Mucosa of stomach (tissue), 1 donor: ENCODE measurements at regions not wholly inside any gene's neighbourhood (a gene's known extent, or its start where the extent isn't known, plus 50 kb on each side); places are given as distances from the start of the nearest gene placed in this dataset.

Experiments used
- H3K27me3 ChIP-seq: one replicate; pipeline ENCODE4 v1.7.0; 2013; ENCODE audit warnings: mild to moderate bottlenecking, low read length; ENCODE audit not compliant: control insufficient read depth, insufficient read depth
- H3K36me3 ChIP-seq: one replicate; pipeline ENCODE4 v1.7.0; 2013; ENCODE audit warnings: low read length; ENCODE audit not compliant: control insufficient read depth, insufficient read depth
- H3K4me1 ChIP-seq: one replicate; pipeline ENCODE4 v1.7.0; 2013; ENCODE audit warnings: mild to moderate bottlenecking, low read length; ENCODE audit not compliant: control insufficient read depth, insufficient read depth
- H3K4me3 ChIP-seq: one replicate; pipeline ENCODE4 v1.7.0; 2013; ENCODE audit warnings: low read length
- H3K9ac ChIP-seq: one replicate; pipeline ENCODE4 v1.7.0; 2013; ENCODE audit warnings: mild to moderate bottlenecking, low read length, moderate library complexity
- H3K9me3 ChIP-seq: one replicate; pipeline ENCODE4 v1.7.0; 2013; ENCODE audit warnings: mild to moderate bottlenecking, low read length, moderate library complexity; ENCODE audit not compliant: control insufficient read depth
- donor health status: Pancreatic carcinoma.

DNA sequence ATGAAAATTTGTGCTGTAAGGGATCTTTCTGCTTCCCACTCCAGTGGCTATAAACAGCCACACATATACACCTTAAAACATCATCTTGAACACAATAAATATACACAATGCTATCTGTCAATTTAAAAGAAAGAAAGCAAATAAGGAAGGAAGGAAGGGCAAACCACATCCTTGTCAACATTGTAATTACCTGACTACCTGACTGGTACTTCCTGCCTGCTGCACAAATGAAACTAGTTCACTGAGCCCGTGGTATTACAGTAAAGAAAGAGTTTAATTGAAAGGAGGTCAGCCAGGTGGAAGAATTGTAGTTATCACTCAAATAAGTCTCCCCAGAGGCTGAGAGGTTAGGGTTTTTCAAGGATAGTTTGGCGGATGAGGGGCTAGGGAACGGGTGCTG, 344.4 kb upstream of the ASIC2 start:
- H3K36me3 ChIP-seq, result no peaks in the 10 kb centered on the region
- H3K4me3 ChIP-seq, result no peak overlapping the region
- no peaks in the 10 kb centered on the region for H3K4me1 ChIP-seq
- no peak overlapping the region for H3K9ac ChIP-seq
- no peaks in the 10 kb centered on the region for H3K9me3 ChIP-seq
- H3K27me3 ChIP-seq, result no peaks in the 10 kb centered on the region

DNA sequence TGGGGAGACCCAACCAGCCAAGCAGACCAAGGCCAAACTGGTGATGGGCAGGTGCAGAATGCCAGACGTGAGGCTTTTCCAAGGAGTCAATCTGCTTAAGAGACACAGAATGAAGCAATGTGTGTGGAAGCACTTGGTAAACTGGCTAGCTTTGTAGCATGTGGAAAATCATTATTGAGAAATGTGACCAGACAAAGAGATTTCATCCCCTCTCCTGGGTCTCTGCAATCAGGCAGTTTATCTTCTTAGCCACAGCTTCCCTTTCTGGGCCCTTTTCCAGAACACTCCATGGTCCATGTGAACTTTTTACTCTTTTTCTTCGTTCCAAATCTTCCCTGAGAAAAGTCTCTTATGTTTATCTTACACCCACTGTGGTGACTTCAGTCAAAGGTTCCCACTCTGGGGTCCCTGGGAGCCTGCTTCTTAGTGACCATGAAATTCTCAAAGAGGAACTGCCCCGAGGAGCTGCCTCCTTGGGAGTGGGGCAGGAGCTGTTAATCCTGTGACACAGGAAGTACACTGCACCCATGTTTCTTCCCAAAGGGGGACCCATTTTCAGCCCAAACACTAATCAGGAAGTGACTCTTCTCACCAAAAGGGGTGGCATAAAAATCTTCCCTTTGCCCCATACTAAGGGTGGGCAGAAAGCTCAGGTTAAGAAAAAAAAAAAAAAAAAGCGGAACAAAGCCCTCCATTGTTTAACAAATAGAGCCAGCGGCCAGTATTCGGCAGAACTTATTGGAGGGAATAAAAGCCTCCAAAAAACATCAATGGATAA, 346.2 kb upstream of the ASIC2 start:
- H3K4me3 ChIP-seq, result no peak overlapping the region
- H3K36me3 ChIP-seq, result no peaks in the 10 kb centered on the region
- no peak overlapping the region for H3K9ac ChIP-seq
- no peaks in the 10 kb centered on the region for H3K27me3 ChIP-seq
- no peaks in the 10 kb centered on the region for H3K4me1 ChIP-seq
- H3K9me3 ChIP-seq, result no peaks in the 10 kb centered on the region

DNA sequence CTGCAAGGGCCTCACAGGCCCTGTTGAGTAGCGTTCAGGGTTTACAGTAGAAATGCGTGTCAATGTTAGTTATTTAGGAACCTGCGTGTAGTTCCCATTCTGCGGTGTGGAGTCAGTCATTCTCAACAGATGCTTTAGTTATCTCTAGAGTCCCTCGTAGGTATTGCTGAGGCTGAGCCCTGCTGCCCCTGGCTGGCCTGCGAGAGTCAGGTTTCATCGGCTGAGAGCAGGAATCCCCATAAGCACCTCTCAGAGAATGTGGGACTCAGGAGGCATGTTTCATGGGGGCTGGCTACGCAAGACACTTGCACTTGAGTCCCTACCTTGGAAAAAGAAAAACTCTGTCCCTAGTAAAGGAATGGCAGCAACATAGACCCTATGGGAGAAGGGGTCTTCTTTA, 347.5 kb upstream of the ASIC2 start:
- no peaks in the 10 kb centered on the region for H3K4me1 ChIP-seq
- no peaks in the 10 kb centered on the region for H3K36me3 ChIP-seq
- no peaks in the 10 kb centered on the region for H3K9me3 ChIP-seq
- no peaks in the 10 kb centered on the region for H3K27me3 ChIP-seq
- H3K9ac ChIP-seq, result no peak overlapping the region
- no peak overlapping the region for H3K4me3 ChIP-seq

DNA sequence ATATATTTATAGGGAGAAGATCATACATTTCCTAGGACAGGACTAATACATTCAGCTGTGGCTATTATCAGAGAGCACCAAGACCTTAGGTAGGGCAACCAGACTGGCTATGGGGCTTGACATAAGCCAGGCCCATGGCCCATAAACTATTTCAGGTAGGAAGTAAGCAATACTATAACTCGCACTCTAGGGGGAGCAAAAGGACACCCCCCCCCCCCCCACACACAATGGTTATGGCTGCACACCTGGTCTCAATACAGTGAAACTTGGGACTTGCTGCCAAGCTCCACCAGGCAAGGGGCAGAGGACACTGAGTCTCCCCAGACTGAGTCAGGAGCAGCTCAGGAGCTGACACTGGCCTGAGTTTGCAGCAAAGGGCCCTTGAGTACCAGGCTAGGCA, 348.9 kb upstream of the ASIC2 start:
- Histone ChIP-seq H3K27me3 (no peaks in the 10 kb centered on the region), H3K9me3 (no peaks in the 10 kb centered on the region), H3K4me3 (no peak overlapping the region), H3K36me3 (no peaks in the 10 kb centered on the region), H3K9ac (no peak overlapping the region), H3K4me1 (no peaks in the 10 kb centered on the region)

DNA sequence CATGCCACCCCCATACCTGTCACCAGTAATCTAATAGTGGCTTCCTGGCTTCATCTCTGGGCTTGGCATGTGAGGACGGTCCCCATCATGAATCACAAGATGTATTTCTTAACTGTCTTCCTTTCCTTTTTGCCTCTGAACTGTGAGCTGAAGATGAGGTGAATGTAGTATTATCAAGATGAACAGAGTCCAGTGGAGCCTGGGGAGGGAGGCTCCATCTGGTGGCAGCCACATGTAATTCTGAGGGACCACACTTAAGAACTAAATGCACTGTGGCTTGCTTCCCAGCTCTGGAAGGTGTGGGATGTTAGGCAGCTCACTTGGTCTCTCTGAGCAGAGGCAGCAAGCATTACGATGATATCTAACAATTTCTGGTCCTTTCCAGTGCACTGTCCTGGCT, 354.9 kb upstream of the ASIC2 start:
- no peak overlapping the region for H3K4me3 ChIP-seq
- H3K27me3 ChIP-seq, result peaks cover 2% of the 10 kb centered on the region
- H3K4me1 ChIP-seq, result no peaks in the 10 kb centered on the region
- no peak overlapping the region for H3K9ac ChIP-seq
- H3K36me3 ChIP-seq, result no peaks in the 10 kb centered on the region
- no peaks in the 10 kb centered on the region for H3K9me3 ChIP-seq

DNA sequence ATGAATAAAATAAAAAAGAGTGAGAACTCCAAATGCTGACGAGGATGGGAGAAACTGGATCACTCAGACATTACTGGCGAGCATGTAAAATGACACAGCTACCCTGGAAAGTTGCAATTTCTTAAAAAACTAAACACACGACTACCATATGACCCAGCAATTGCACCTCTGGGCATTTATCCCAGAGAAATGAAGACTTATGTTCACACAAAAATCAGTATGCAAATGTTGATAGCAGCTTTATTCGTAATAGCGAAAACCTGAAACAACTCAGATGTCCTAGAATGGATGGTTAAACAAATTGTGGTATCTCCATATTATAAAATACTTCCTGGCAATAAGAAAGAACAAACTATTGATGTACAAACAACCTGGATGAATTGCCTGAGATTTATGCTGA, 357.2 kb upstream of the ASIC2 start:
- Histone ChIP-seq H3K27me3 (peaks cover 2% of the 10 kb centered on the region), H3K9ac (no peak overlapping the region), H3K9me3 (no peaks in the 10 kb centered on the region)

DNA sequence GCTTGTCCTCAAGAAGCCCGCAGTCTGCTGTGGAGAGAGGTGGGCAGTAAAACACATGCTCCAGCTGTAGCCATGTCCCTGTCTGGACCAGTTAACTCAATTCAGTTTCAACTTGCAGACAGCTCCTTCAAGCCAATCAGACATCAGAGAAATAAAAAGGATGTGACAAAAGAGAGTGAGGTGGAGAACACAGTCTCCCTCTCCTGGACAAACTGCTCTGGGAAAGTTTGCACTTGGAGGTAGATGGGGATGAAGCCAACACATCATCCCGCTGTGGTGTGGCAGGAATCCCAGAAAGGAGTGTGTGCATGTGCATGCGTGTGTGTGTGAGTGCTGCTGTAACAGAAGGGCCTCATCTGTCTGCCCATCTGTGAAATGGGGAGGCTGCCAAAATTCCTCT, 358.6 kb upstream of the ASIC2 start:
- Histone ChIP-seq H3K4me1 (no peaks in the 10 kb centered on the region), H3K9ac (no peak overlapping the region), H3K36me3 (no peaks in the 10 kb centered on the region), H3K27me3 (peaks cover 2% of the 10 kb centered on the region), H3K4me3 (no peak overlapping the region), H3K9me3 (no peaks in the 10 kb centered on the region)

More for the DNA sequence above, 357.2 kb upstream of the ASIC2 start:
- no peaks in the 10 kb centered on the region for H3K36me3 ChIP-seq
- H3K4me3 ChIP-seq, result no peak overlapping the region
- H3K4me1 ChIP-seq, result no peaks in the 10 kb centered on the region

DNA sequence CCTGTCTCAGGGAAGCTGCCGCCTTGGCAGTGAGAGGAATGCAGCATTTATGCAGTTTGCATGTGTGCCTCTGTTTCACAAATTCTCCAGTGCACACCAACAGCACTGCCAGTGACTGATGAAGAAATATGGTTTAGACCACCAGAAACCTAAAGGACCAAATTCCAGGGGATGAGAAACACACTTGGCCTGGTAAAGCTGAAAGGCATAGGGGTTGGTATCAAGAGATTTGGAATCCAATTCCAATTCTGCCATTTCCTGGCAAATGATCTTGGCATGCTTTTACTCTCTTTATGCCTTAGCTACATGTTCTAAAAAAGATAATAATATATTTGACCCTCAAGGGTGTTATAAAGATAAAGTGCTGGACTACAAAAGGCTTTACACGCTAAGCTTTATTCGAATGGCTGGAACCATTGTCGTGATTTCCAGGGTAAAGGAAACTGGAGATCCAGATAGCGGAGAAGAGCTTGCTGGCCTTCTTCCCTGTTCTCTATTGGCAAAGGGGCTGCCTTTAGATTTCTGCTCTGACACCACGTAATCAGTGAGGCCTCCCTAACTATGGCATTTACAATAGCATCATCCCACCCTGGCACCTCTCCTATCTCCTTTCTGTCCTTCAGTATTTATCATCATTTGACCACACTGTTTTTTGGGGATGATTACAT, 359.8 kb upstream of the ASIC2 start:
- no peak overlapping the region for H3K4me3 ChIP-seq
- H3K36me3 ChIP-seq, result no peaks in the 10 kb centered on the region
- H3K27me3 ChIP-seq, result peaks cover 2% of the 10 kb centered on the region
- no peaks in the 10 kb centered on the region for H3K9me3 ChIP-seq
- no peaks in the 10 kb centered on the region for H3K4me1 ChIP-seq
- H3K9ac ChIP-seq, result no peak overlapping the region

DNA sequence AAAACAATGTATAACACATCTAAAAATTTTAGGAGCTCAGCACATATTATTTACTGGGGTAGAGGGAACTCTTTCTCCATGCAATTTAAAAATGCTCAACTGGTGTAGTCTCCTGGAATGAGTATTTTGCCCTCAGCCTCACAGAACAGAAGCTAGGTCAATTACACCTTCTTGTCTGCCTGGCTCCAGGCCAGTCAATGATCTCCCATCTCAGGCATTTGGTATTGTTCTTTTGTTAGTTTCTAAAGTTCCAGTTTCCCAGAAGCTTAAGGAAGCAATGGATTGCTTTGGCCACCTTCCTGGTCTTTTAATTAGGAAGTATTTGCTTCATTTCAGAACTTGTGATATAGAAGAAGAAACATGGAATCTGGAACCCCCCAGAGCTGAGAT, 360.3 kb upstream of the ASIC2 start:
- Histone ChIP-seq H3K4me1 (no peaks in the 10 kb centered on the region), H3K9ac (no peak overlapping the region), H3K27me3 (peaks cover under 1% of the 10 kb centered on the region), H3K9me3 (no peaks in the 10 kb centered on the region), H3K36me3 (no peaks in the 10 kb centered on the region), H3K4me3 (no peak overlapping the region)

DNA sequence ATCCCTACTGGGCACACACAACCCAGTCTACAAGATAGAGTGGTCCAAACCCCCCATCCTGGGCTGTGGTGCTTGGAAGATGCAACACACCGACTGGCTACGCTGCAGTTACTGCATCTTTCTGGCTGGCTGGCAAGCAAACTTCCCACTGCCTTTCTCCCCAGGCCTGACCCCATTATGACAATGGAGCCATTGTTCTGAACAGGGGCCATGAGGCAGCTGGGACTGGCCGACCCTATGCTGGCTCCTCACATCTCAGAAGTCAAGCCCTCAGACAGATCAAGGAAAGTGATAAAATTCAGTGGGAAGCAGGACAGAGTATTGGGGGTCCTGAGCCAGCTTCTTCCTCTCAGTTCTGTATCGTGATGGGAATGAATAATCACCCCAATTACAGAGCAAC, 364.1 kb upstream of the ASIC2 start:
- Histone ChIP-seq H3K9me3 (no peaks in the 10 kb centered on the region), H3K4me1 (no peaks in the 10 kb centered on the region), H3K9ac (no peak overlapping the region), H3K36me3 (no peaks in the 10 kb centered on the region), H3K4me3 (no peak overlapping the region), H3K27me3 (no peaks in the 10 kb centered on the region)

DNA sequence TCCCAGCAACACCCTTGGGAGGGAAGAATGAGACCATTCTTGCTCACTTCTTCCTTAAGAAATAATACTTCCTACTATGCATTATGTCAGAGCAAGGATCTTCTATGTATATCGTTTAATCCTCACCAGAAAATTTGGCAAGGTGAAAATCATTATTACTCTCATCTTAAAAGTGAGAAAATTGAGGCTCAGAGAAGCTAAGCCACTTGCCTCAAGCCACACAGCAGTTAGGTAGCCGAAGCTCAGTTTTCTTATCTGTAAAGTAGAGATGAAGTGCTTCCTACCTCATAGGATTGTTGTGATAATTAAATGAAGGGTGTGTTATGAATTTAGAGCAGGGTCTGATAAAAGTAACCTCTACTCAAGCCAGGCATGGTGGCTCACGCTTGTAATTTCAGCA, 368.9 kb upstream of the ASIC2 start:
- Histone ChIP-seq H3K4me3 (no peak overlapping the region), H3K9me3 (no peaks in the 10 kb centered on the region), H3K4me1 (no peaks in the 10 kb centered on the region), H3K36me3 (no peaks in the 10 kb centered on the region), H3K27me3 (no peaks in the 10 kb centered on the region), H3K9ac (no peak overlapping the region)

DNA sequence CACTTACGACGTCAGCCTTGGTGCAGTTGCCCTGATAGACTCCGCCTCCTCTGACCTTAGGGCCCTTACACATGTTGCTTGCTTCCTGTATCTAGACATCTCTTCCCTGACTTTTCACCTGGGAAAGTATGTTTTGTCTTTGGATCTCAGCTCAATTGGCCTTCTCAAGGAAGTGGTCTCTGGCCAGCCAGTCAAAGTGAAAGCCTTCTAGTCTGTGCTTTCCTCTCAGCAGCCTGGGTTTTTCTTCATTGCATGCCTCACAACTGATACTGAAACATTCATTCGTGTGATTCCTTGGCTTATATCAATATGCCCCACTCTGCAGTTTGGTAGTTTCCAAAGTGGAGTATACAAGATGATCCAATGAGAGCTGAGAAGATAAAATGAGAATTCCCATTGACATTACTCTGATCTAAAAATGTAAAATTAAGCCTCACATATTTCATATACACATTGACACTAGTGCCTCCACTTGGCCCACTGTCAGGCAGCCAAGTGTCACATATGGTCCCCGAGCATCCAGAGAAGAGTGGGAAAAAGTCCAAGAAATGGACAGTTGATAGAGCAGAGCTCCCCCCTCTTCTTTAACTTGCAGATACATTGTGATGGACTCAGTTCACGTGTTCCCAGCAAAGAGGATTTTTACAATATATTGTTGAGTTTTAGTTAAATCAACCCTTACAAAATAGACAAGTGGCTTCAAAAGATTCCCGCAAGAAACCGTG, 371.2 kb upstream of the ASIC2 start:
- Histone ChIP-seq H3K9ac (no peak overlapping the region), H3K4me3 (no peak overlapping the region)

More for the DNA sequence above, 371.2 kb upstream of the ASIC2 start:
- H3K27me3 ChIP-seq, result no peaks in the 10 kb centered on the region
- no peaks in the 10 kb centered on the region for H3K36me3 ChIP-seq
- no peaks in the 10 kb centered on the region for H3K9me3 ChIP-seq
- no peaks in the 10 kb centered on the region for H3K4me1 ChIP-seq
